ENCODE measurements at regions not wholly inside any gene's neighbourhood (a gene's known extent, or its start where the extent isn't known, plus 50 kb on each side); places are given as distances from the start of the nearest gene placed in this dataset.

DNA sequence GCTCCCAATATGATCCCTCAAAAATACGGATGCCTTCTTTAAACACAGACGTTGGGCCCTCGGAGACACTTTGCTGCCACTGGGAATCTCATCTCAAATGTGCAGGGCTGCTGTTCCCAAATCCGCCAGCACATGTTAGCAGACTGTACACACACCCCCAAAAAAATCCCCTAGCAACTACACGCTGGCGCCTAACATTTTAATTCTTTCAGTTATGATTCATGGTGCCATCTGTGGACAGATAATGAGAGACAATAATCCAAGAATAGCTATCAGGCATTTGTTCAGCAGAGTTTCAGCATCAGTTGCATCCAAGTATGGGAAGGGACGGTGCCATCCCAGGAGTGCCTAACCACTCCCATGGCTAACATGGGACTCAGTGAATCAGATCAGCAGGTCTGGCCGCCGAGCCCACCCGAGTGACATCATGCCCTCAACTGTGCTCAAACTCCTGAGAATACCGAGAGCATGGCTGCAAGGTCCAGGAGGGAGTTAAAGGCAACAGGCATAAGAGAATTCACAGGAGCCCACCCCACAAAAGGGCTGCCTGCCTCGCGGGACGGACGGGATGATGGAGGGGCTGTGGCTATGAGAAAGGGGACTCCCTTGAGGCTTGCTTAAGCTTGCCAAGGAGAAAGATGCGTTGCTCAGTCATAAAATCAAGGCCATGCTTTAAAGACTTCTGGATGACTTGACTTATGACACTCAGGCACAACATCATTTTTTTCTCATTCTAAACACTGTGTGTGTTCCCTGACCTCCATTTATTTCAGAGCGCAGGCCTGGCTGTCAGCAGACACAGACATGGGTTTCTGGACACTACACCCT, 337.0 kb downstream of the SHANK2 start:
- no peak for DNase-seq

DNA sequence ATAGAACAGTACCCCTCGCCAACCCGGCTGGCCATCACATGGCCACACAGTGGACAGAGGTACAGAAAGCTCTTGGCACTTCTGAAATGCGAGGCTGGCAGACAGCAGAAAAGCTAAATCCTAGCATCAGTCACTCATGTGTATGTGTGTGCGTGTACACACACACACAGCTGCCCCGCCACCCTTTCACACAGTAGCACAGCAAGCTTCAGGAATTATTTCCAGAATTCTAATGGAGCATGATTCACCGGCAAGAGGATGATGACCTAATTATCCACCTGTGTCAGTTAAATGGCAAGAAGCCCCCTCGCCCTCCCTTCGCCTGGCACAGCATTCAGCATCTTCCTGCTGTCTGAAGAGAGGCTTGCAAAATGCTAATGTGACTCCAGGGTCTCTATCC, 336.0 kb downstream of the SHANK2 start:
- DNase-seq: no peak

DNA sequence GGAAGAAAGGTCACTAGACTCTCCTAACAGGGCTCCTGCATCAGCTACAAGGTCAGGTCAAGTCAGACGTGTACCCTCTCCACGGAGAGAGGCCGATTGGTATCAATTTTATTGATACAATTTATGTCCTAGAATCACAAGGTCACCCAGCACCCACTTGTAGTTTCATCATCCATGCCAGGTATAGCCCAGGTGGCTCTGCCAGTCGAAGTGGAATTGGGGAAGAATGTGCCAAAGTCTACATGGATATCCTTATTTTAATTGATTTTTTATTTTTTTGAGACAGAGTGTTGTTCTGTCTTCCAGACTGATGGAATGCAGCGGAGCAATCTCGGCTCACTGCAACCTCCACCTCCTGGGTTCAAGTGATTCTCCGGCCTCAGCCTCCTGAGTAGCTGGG, 334.1 kb downstream of the SHANK2 start:
- no peak for DNase-seq

DNA sequence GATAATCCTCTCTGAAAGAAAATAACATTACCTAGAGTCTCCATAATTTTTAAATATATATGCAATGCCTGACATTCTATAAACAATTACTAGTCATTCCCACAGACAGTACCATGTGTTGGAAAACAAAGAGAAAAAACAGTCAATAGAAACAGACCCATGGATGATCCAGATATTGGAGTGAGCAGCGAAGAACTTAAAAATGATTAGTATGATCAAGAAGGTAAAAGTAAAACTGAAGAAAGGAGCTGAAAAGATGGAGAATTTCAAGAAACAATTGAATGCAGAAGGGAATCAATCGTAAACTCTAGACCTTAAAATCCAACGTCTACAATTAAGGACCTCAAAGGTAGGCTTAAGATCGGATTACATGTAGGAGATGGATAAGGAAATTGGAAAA, 330.6 kb downstream of the SHANK2 start:
- DNase-seq: no peak

DNA sequence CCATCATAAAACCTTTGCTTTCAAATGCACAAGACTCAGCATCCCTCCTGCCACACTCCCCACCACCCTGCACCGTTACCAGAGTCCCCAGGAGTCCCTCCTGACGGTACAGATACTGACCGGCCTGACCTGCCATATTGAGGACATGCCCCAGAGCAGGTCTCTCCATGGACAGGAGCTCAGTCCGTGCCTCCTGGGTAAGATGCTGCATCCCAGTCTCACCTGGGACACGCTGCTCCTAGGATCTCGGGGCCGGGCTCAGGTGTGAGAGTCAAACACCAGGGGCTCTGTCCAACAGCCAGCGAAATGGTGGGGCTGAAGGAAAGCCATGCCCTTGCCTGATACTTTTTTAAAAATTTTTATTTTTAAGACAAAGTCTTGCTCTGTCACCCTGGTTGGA, 328.3 kb downstream of the SHANK2 start:
- DNase-seq: no peak

DNA sequence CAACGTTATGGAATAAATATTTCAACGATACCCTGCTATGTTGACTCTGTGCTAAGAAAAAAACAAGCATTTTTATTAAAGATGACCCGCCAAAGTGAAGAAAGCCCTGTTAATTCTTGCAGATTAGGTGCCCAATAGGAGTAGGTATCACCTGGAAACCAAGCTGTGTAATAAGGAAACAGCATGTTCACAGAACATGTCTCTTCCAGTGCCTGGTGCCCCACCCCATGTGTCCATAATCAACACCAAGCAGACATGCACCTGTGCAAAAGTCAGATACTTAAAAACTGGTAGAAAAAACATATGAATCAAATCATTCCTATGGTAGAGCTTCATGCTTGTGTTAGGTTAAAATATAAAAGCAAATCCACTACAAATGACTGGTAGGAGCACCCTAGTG, 327.1 kb downstream of the SHANK2 start:
- DNase-seq: no peak

DNA sequence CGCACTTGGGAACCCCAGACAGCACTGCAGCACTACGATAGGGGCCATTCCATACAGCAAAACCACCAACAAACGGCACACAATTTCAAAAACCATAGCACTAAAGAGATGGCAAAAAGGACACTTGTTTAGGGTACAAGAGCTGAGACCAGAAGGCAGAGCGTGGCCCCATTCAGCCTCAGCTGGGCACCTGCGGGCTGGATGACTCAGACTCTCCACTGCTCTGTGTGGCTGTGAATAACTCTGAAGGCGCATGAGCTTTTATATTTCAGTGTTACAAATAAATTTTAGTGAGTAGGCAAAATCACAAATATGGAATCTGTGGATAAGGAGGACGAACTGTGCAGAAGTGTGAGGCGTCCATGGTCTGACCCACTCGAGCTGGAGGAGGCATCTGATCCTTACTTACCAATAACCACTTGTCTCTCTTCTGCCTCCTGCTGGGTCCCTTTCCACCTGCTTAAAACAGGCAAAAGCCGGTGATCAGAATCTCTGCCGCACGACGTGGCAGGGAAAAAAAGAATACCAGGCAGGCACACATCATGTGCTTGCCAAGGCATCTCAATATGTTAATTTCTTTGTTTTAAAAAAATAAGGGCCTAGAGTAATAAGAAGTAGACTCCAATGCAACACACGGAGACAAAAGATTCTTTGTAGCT, 325.7 kb downstream of the SHANK2 start:
- DNase-seq: no peak

DNA sequence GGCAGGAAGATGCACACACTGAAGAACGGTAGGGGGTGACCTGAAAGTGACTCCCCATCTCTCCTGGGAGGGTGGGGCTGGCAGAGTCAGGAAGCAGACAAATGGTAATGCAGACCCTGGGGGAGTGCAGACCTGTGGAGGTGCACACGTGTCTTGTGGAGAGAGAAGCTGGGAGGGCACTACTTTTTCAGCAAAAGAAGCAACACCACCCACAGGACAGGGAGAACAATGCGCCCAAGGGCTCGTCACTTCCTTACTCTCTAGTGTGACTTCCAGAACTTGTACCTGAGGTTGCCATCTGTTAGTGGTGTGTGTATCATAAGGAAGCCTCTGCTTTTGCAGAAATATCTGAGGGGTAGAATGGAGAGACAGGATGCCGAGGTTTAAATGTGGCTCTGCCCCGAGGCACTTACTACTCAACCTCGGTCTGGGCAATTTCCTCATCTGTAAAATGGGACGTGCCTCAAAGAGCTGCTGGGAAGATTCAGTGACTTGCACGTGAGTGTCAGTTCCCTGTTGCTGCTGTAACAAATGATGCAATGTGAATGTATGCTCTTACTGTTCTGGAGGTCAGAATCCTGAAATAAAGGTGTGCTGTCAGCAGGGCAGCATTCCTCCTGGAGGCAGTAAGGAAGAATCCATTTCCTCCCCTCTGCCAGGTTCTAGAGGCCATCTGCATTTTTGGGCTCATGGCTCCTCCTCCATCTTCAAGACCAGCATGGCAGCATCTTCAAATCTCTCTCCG, 323.4 kb downstream of the SHANK2 start:
- no peak for DNase-seq

DNA sequence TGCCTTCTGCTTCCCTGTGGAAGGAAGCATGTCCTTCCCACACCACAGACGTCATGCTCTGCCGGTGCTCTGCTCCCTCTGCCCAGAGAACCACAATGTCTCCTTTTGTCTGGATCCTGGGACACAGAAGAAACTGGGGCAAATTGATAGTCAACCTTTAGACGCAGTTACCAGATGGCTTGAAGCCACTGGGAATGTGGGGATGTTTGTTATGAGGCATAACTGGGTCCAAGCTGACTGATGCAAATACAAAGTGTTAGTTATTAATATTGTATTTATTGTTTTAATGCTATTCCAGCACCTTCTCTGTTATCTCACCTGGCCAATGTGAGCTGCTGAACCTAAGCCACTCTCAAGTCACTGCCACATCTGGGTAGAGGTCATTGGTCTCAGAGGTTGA, 322.2 kb downstream of the SHANK2 start:
- DNase-seq: no peak

DNA sequence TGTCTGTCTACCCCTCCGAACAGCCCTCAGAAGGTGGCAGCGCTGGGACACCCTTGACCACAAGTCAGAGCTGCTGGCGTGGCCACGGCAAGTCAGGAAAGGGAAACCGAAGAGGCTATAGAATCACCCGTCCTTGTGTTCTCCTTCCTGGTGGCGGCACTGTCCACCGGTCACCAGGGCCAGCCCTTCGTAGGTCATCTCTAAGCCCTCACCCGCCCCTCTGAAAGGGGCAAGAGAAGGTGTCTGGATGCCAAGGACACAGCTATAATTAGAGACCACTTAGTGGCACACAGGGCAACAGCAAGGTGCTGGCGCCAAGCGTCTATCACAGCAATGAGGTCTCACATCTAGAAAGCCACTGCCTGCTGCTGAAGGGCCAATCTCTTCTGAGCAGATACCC, 320.9 kb downstream of the SHANK2 start:
- no peak for DNase-seq

DNA sequence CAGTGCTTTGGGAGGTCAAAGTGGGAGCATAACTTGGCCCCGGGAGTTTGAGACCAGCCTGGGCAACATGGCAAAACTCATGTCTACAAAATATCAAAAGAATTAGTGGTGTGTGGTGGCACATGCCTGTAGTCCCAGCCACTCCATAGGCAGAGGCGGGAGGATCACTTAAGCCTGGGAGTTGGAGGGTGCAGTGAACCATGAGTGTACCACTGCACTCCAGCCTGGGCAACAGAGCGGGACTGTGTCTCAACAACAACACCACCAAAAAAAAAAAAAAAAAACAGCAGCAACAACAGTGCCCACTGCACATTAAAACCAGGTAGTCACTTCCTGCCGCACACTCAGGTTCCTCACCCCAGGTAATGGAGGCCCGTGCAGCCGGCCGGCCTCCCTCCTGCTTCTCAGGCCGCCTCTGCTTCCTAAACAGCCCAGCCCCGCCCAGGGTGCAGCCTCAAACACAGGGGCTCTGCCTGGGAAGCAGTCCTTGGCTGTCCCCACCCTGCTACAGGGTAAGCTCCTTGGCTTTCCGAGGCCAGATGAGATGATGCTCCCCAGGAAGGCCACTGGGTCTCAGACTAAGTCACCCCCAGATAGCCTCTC, 318.3 kb downstream of the SHANK2 start:
- DNase-seq: no peak

DNA sequence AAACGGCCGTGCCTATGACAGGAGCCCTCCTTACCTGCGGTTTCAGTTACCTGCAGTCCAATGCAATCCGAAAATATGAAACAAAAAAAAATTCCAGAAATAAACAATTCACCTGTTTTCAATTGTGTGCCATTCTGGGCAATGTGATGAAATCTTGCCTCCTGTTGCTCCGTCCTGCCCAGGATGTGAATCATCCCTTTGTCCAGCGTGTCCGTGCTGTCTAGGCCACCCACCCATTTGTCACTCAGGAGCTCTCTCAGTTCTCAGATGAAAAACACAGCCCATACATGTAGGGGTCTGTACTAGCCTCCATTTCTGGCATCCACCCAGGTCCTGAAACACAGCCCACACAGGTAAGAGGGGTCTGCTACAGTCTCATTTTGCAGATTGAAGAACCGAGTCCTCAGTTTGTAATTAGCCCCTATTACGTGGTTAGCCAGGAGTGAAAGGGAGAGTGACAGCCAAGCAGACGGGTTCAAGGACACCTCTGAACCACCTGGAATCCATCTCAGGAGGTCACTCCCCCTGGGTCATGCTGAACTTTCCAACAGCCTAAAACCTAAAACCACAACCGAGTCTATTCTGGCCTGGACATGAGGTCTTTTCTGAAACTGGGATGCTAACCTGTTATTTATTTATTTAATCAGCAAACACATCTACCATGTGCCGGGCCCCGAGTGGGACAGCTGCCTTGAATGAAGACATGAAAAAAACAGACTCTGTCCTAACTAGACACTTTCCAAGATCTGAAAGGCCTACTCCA, 317.2 kb downstream of the SHANK2 start:
- no peak for DNase-seq

DNA sequence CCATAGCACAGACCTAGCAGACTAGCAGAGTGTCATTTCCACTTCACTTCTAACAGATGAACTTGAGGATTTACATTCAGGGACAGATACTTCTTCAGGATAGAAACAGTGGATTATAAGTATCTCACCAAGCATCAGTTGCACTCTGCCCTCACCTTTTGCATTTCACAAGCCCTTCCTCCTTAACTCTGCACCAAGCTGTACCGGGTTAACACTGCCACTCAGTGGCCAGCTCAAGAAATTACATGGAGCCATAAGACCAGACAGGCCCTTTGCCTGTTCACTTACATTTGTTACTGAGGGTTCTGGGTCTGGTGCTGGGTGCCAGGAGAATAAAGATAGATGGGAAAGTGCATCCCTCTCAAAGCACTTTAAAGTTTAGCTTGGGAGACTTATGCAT, 309.8 kb downstream of the SHANK2 start:
- no peak for DNase-seq

DNA sequence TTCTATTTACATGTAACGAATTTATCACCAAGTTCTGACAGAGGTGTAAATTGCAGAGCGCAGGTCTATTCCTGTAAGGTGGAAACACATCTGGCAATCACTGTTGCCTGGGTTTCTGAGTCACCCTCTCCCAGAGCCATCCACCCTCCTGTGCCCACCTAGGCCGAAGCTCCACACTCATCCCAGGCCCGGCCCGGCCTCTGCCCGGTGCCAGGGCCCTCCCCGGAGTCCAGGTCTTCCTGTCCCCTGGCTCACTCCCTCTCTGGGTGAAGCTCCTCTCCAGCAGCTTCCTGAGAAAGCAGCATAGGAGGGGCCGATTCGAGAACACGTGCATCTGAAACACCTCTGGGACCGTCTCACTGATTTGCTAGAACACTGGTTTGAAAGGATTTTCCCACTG, 308.2 kb downstream of the SHANK2 start:
- DNase-seq: no peak

DNA sequence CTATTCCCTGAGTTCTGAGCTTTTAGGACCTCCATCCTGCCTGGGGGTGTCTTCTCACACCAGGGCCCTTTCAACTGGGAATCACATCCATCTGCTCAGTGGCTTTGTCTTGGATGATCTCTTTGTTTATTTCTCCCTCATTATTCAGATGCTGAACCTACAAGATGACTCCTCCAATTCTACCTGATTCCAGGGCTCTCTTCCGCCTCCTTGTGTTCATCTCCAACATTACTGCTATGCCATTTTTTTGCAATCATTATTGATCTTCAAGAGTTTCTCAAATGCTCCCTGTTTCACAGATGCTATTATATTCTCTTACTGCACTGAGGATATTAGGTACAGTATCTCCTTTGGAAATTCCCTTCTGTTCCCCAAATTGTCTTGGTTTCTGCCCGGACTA, 307.7 kb downstream of the SHANK2 start:
- DNase-seq: no peak

DNA sequence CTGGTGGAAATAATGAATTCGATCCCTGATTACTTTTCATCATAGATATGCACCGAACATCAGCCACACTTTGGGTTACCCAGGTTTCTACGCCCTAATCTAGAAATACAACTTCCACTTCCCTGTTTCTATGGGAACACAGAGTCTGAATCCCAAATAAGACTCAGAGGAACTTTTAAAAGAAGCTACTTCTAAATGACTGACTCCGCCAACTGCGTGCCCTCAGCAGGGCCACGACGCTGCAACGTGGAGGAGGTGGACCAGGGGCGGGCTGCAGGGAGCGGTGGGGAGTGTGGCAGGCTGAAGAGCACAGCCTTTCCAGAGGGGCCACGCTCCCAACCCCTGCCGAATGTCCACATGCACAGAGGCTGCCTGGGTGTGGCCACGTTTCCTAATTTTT, 304.0 kb downstream of the SHANK2 start:
- DNase-seq: no peak

DNA sequence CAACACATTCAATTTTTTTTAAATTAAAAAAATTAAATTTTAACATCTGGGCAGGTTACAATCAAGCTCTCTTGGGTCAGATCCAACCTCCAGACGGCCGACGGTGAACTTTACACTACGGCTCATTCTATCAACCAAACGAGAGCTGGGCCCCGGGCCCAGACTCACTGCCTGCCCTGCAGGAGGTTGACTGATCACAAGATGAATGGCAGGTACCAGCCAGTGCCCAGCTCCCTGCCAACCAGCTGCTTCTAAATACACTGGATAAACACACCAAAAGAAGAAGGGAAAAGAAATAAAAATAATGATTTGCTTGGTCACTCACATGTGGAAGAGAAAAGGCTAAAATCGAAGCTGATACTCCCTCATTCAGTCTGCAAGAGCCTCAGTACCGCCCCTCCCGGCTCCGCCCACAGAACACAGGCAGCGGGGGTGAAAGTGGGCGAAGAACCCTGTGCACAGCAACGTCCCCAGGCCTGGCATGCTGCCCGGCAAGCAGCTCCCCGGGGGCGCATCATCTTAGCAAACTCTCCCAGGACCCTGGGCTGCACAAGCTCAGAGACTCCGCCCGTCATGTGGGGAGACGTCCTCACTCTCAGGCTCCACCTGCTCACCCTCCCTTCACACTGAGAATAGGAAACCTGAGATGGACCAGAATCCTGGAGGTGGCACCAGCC, 303.4 kb downstream of the SHANK2 start:
- DNase-seq: no peak

DNA sequence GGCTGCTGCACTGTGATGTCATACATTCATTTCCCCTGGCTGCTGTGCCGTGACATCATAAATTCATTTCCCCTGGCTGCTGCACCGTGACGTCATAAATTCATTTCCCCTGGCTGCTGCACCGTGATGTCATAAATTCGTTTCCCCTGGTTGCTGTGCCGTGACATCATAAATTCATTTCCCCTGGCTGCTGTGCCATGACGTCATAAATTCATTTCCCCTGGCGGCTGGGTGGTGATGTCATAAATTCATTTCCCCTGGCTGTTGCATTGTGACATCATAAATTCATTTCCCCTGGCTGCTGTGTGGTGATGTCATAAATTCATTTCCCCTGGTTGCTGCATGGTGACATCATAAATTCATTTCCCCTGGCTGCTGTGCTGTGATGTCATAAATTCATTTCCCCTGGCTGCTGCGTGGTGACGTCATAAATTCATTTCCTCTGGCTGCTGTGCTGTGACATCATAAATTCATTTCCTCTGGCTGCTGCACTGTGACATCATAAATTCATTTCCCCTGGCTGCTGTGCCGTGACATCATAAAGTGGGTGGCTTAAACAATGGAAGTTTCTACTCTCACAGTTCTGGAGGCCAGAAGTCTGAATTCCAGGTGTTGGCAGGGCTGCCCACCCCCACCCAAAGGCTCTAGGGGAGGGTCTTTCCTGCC, 301.1 kb downstream of the SHANK2 start:
- DNase-seq: no peak

DNA sequence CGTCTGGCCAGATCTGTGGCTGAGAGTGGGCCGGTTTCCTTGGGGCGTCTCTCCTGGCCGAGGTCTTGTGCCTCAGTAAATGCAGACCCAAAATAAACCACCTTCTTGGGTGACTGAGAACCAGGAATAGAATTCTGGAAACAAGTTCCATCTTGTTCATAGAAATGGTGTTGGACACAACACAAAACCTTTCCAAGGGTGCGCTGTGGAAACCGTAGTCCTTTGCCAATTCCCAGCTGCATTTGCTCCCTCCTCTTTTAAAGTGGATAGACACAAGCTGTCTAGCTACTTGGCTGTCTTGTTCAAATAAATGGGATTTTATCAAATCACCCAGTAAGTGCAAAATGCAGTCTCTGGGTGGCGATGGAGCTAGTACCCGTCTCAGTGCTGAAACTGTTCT, 300.2 kb downstream of the SHANK2 start:
- DNase-seq: no peak

DNA sequence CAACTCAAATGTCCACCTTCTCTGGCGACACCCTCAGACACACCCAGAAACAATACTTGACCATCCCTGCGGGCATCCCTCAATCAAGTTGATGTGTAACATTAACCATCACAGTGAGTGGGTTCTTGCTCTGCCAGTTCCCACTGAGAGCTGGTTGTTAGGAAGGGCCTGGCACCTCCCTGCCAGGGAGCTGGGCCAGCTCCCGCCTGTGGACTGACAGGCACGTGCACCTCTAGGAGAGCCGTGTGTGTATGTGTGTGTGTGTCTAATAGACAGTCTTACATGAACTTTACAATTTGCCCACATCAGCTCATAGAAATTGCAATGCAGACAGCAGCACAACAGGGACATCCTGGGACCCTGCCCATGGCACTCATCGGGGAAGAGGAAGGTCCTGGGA, 298.7 kb downstream of the SHANK2 start:
- DNase-seq: no peak

DNA sequence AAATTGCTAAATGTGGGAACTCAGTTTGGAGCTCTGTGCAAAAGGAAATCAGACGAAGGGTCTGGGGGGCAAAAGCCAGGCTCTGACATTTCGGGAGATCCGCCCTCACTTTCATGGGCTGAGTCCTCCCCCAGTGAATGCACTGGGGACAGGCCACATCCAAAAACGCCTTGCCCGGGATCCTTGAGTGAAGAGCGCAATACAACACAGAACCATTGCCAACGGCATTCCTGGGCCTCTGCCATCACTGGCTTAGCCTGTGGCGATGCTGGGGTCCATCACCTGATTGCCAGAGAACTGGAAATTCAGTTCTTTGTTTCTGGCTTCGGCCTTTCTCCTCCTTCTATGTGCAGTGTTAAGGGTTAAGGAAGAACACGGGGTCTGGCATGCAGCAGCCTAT, 297.9 kb downstream of the SHANK2 start:
- no peak for DNase-seq
